Upper lobe of right lung (tissue), 1 donor: ENCODE measurements at regions not wholly inside any gene's neighbourhood (a gene's known extent, or its start where the extent isn't known, plus 50 kb on each side); places are given as distances from the start of the nearest gene placed in this dataset.

Experiments
- ATAC-seq: fragments of 200-7000 bp; cut with Tn5 transposase; one replicate; pipeline ENCODE4 v1.9.1; 2020; ENCODE audit warnings: mild to moderate bottlenecking, moderate library complexity
- DNase-seq: peaks from one replicate; pipeline ENCODE4 v3.0.0-alpha.2; 2020
- H3K27ac ChIP-seq: fragments of 200-600 bp; one replicate; pipeline ENCODE4 v1.8.0; 2022
- H3K27me3 ChIP-seq: fragments of 200-600 bp; one replicate; pipeline ENCODE4 v1.8.0; 2022; ENCODE audit warnings: mild to moderate bottlenecking
- H3K36me3 ChIP-seq: fragments of 200-600 bp; one replicate; pipeline ENCODE4 v1.8.0; 2022
- H3K4me1 ChIP-seq: fragments of 200-600 bp; one replicate; pipeline ENCODE4 v1.8.0; 2022
- H3K4me3 ChIP-seq: fragments of 200-600 bp; one replicate; pipeline ENCODE4 v1.8.0; 2022; ENCODE audit warnings: mild to moderate bottlenecking
- H3K9me3 ChIP-seq: fragments of 200-600 bp; one replicate; pipeline ENCODE4 v1.8.0; 2022
- CTCF ChIP-seq: fragments of 200-600 bp; IDR thresholded peaks from one replicate; pipeline ENCODE4 v1.8.0; 2022; ENCODE audit warnings: antibody characterized with exemption
- intact Hi-C: fragments of 100-400 bp; cut with DNase I; formaldehyde crosslinking; loops from one replicate; pipeline ENCODE4 v1.11.0; 2022
- donor health status: DM: no; HTN: yes; CAD: no; lungs with severe emphysema.

- ATAC-seq = no peak
Measured at GRCh38 chr4:24230955-24231354, 341.1 kb upstream of the PPARGC1A start.

GRCh38 chr4:24229978-24230377, 340.1 kb upstream of the PPARGC1A start:
- Histone ChIP-seq H3K27ac (no peak overlapping the region), H3K27me3 (no peaks in the 10 kb centered on the region), H3K9me3 (no peaks in the 10 kb centered on the region), H3K36me3 (no peaks in the 10 kb centered on the region), H3K4me3 (no peak overlapping the region), H3K4me1 (no peaks in the 10 kb centered on the region)
- no peak for ATAC-seq
- intact Hi-C loops = no loop called here
- no peak for DNase-seq
- TF ChIP-seq CTCF = no peak

More at GRCh38 chr4:24230955-24231354, 341.1 kb upstream of the PPARGC1A start:
- intact Hi-C loops = no loop called here
- Histone ChIP-seq H3K4me1 (no peaks in the 10 kb centered on the region), H3K36me3 (no peaks in the 10 kb centered on the region), H3K9me3 (no peaks in the 10 kb centered on the region), H3K27me3 (no peaks in the 10 kb centered on the region), H3K27ac (no peak overlapping the region), H3K4me3 (no peak overlapping the region)
- DNase-seq = no peak
- no peak for TF ChIP-seq CTCF

GRCh38 chr4:24228692-24229091, 338.8 kb upstream of the PPARGC1A start:
- intact Hi-C loops = no loop called here
- Histone ChIP-seq H3K4me3 (no peak overlapping the region), H3K36me3 (no peaks in the 10 kb centered on the region), H3K27me3 (no peaks in the 10 kb centered on the region), H3K27ac (no peak overlapping the region), H3K4me1 (no peaks in the 10 kb centered on the region), H3K9me3 (no peaks in the 10 kb centered on the region)
- no peak for TF ChIP-seq CTCF
- DNase-seq (no peak), ATAC-seq (no peak)

- H3K4me1 ChIP-seq = no peaks in the 10 kb centered on the region
- intact Hi-C loops = no loop called here
- no peak overlapping the region for H3K27ac ChIP-seq
- DNase-seq (no peak), ATAC-seq (no peak)
- H3K36me3 ChIP-seq = no peaks in the 10 kb centered on the region
- no peaks in the 10 kb centered on the region for H3K9me3 ChIP-seq
- no peak for TF ChIP-seq CTCF
- H3K27me3 ChIP-seq = no peaks in the 10 kb centered on the region
- H3K4me3 ChIP-seq = no peak overlapping the region
Measured at GRCh38 chr4:24226667-24227066, 336.8 kb upstream of the PPARGC1A start.

- DNase-seq = no peak
- intact Hi-C loops = no loop called here
- Histone ChIP-seq H3K36me3 (no peaks in the 10 kb centered on the region), H3K27me3 (no peaks in the 10 kb centered on the region), H3K4me1 (no peaks in the 10 kb centered on the region), H3K4me3 (no peak overlapping the region), H3K9me3 (no peaks in the 10 kb centered on the region), H3K27ac (no peak overlapping the region)
- no peak for ATAC-seq
- no peak for TF ChIP-seq CTCF
Measured at GRCh38 chr4:24226023-24226422, 336.2 kb upstream of the PPARGC1A start.

- no peaks in the 10 kb centered on the region for H3K27me3 ChIP-seq
- intact Hi-C loops = no loop called here
- ATAC-seq (no peak), DNase-seq (no peak)
- no peaks in the 10 kb centered on the region for H3K36me3 ChIP-seq
- no peak for TF ChIP-seq CTCF
- no peaks in the 10 kb centered on the region for H3K4me1 ChIP-seq
- H3K27ac ChIP-seq = no peak overlapping the region
- H3K9me3 ChIP-seq = no peaks in the 10 kb centered on the region
- no peak overlapping the region for H3K4me3 ChIP-seq
Measured at GRCh38 chr4:24224446-24224845, 334.6 kb upstream of the PPARGC1A start.
